HG02588 (cell line): ENCODE measurements at regions not wholly inside any gene's neighbourhood (a gene's known extent, or its start where the extent isn't known, plus 50 kb on each side); places are given as distances from the start of the nearest gene placed in this dataset.
"Not testable (repeated sequence)": the region's sequence is repeated elsewhere in the genome, so short reads cannot be mapped to it uniquely, and the experiment has no call there.

ENCODE experiments used
- ATAC-seq: cut with Tn5 transposase; IDR thresholded peaks from one replicate; pipeline ENCODE4 v1.9.1; 2021; ENCODE audit warnings: mild to moderate bottlenecking, moderate library complexity; ENCODE audit not compliant: unreplicated experiment

GRCh38 chr3:34569437-34569836 lies 771.0 kb downstream of the PDCD6IP start:
- no peak for ATAC-seq

- no peak for ATAC-seq
Observed at GRCh38 chr3:34570916-34571705, 772.7 kb downstream of the PDCD6IP start.

- no peak for ATAC-seq
Observed at GRCh38 chr3:34571714-34572113, 773.3 kb downstream of the PDCD6IP start.

- ATAC-seq = no peak
Observed at GRCh38 chr3:34575776-34576175, 777.3 kb downstream of the PDCD6IP start.

GRCh38 chr3:34582055-34582454 lies 783.6 kb downstream of the PDCD6IP start:
- no peak for ATAC-seq

- ATAC-seq = no peak
Observed at GRCh38 chr3:34583451-34583850, 785.0 kb downstream of the PDCD6IP start.

- no peak for ATAC-seq
Observed at GRCh38 chr3:34584971-34585370, 786.5 kb downstream of the PDCD6IP start.

- ATAC-seq = no peak
Observed at GRCh38 chr3:34599595-34599994, 801.2 kb downstream of the PDCD6IP start.

- no peak for ATAC-seq
Observed at GRCh38 chr3:34619990-34620389, 821.6 kb downstream of the PDCD6IP start.

- ATAC-seq = no peak
Observed at GRCh38 chr3:34626699-34627098, 828.3 kb downstream of the PDCD6IP start.

- no peak for ATAC-seq
Observed at GRCh38 chr3:34634939-34635338, 836.5 kb downstream of the PDCD6IP start.

- no peak for ATAC-seq
Observed at GRCh38 chr3:34635352-34635850, 837.0 kb downstream of the PDCD6IP start.

- no peak for ATAC-seq
Observed at GRCh38 chr3:34646911-34647460, 848.6 kb downstream of the PDCD6IP start.

- no peak for ATAC-seq
Observed at GRCh38 chr3:34650131-34650530, 851.7 kb downstream of the PDCD6IP start.

- no peak for ATAC-seq
Observed at GRCh38 chr3:34668915-34669314, 870.5 kb downstream of the PDCD6IP start.

GRCh38 chr3:34669490-34669889 lies 871.1 kb downstream of the PDCD6IP start:
- ATAC-seq = no peak

GRCh38 chr3:34675383-34676120 lies 877.1 kb downstream of the PDCD6IP start:
- no peak for ATAC-seq

- no peak for ATAC-seq
Observed at GRCh38 chr3:34676436-34676835, 878.0 kb downstream of the PDCD6IP start.

GRCh38 chr3:34678575-34678974 lies 880.1 kb downstream of the PDCD6IP start:
- no peak for ATAC-seq

- ATAC-seq = not testable (repeated sequence)
Observed at GRCh38 chr3:34679055-34679454, 880.6 kb downstream of the PDCD6IP start.

- no peak for ATAC-seq
Observed at GRCh38 chr3:34683851-34684250, 885.4 kb downstream of the PDCD6IP start.

- no peak for ATAC-seq
Observed at GRCh38 chr3:34686541-34686940, 888.1 kb downstream of the PDCD6IP start.
